H9 (cell line): ENCODE measurements at regions not wholly inside any gene's neighbourhood (a gene's known extent, or its start where the extent isn't known, plus 50 kb on each side); places are given as distances from the start of the nearest gene placed in this dataset.

ENCODE experiments used
- DNase-seq: peaks from one replicate; pipeline ENCODE4 v3.0.0-alpha.2; 2017
- H2AFZ ChIP-seq: one replicate; pipeline ENCODE4 v1.6.1; 2013; ENCODE audit warnings: mild to moderate bottlenecking, low read length, control low read depth, moderate library complexity
- H2AK5ac ChIP-seq: 2 replicates; pipeline ENCODE4 v1.6.1; 2013; ENCODE audit warnings: low read length, control low read depth, mixed read lengths; ENCODE audit not compliant: insufficient read length
- H2BK120ac ChIP-seq: one replicate; pipeline ENCODE4 v1.6.1; 2013; ENCODE audit warnings: low read depth, mild to moderate bottlenecking, low read length, control low read depth, inconsistent platforms; ENCODE audit not compliant: poor library complexity, severe bottlenecking
- H2BK12ac ChIP-seq: 2 replicates; pipeline ENCODE4 v1.6.1; 2013; ENCODE audit warnings: low read length, control low read depth, mixed read lengths, low read depth; ENCODE audit not compliant: insufficient read length
- H2BK15ac ChIP-seq: 2 replicates; pipeline ENCODE4 v1.6.1; 2013; ENCODE audit warnings: low read depth, low read length, control low read depth
- H2BK20ac ChIP-seq: one replicate; pipeline ENCODE4 v1.6.1; 2013; ENCODE audit warnings: low read depth, mild to moderate bottlenecking, low read length, control low read depth, inconsistent platforms; ENCODE audit not compliant: poor library complexity, severe bottlenecking
- H2BK5ac ChIP-seq: 2 replicates; pipeline ENCODE4 v1.6.1; 2013; ENCODE audit warnings: low read length, control low read depth, mixed read lengths; ENCODE audit not compliant: insufficient read length
- H3K14ac ChIP-seq: 2 replicates; pipeline ENCODE4 v1.6.1; 2013; ENCODE audit warnings: low read length, control low read depth; ENCODE audit not compliant: insufficient read depth
- H3K18ac ChIP-seq: 2 replicates; pipeline ENCODE4 v1.6.1; 2013; ENCODE audit warnings: low read depth, mild to moderate bottlenecking, mixed read lengths, low read length, control low read depth; ENCODE audit not compliant: insufficient read length
- H3K23ac ChIP-seq: 2 replicates; pipeline ENCODE4 v1.6.1; 2013; ENCODE audit warnings: low read length, control low read depth, mixed read lengths, low read depth; ENCODE audit not compliant: insufficient read length
- H3K23me2 ChIP-seq: 2 replicates; pipeline ENCODE4 v1.6.1; 2013; ENCODE audit warnings: low read depth, mild to moderate bottlenecking, mixed read lengths, low read length, control low read depth; ENCODE audit not compliant: insufficient read length, poor library complexity, severe bottlenecking
- H3K27ac ChIP-seq: 2 replicates; pipeline ENCODE4 v1.5.1; 2013; ENCODE audit warnings: low read length, control low read depth, mixed read lengths, low read depth; ENCODE audit not compliant: insufficient read length
- H3K27me3 ChIP-seq: 2 replicates; pipeline ENCODE4 v1.6.1; 2013; ENCODE audit warnings: low read length, control low read depth, inconsistent platforms; ENCODE audit not compliant: insufficient read depth
- H3K4ac ChIP-seq: 2 replicates; pipeline ENCODE4 v1.6.1; 2013; ENCODE audit warnings: low read depth, mild to moderate bottlenecking, control low read depth, inconsistent platforms, low read length, moderate library complexity
- H3K4me1 ChIP-seq: 2 replicates; pipeline ENCODE4 v1.6.1; 2013; ENCODE audit warnings: low read length, control low read depth, inconsistent platforms; ENCODE audit not compliant: insufficient read depth
- H3K4me2 ChIP-seq: 2 replicates; pipeline ENCODE4 v1.6.1; 2013; ENCODE audit warnings: low read length, control low read depth, mixed read lengths; ENCODE audit not compliant: insufficient read length, insufficient read depth
- H3K56ac ChIP-seq: 2 replicates; pipeline ENCODE4 v1.6.1; 2013; ENCODE audit warnings: low read depth, mild to moderate bottlenecking, mixed read lengths, low read length, control low read depth; ENCODE audit not compliant: insufficient read length
- H3K79me1 ChIP-seq: 2 replicates; pipeline ENCODE4 v1.6.1; 2013; ENCODE audit warnings: low read depth, mild to moderate bottlenecking, moderate library complexity, low read length, control low read depth, inconsistent platforms; ENCODE audit not compliant: insufficient read depth, poor library complexity, severe bottlenecking
- H3K79me2 ChIP-seq: 2 replicates; pipeline ENCODE4 v1.6.1; 2013; ENCODE audit warnings: low read length, control low read depth, inconsistent platforms; ENCODE audit not compliant: insufficient read depth
- H3K9ac ChIP-seq: 2 replicates; pipeline ENCODE4 v1.6.1; 2013; ENCODE audit warnings: low read length, control low read depth, mixed read lengths; ENCODE audit not compliant: insufficient read length; ENCODE audit errors: extremely low read depth
- H3K9me3 ChIP-seq: one replicate; pipeline ENCODE4 v1.6.1; 2013; ENCODE audit warnings: low read depth, low read length, inconsistent platforms; ENCODE audit not compliant: control insufficient read depth
- H3T11ph ChIP-seq: one replicate; pipeline ENCODE4 v1.6.1; 2013; ENCODE audit warnings: mild to moderate bottlenecking, low read length, control low read depth, inconsistent platforms
- H4K20me1 ChIP-seq: one replicate; pipeline ENCODE4 v1.6.1; 2013; ENCODE audit not compliant: control insufficient read depth, insufficient read length, insufficient read depth
- H4K5ac ChIP-seq: 2 replicates; pipeline ENCODE4 v1.6.1; 2013; ENCODE audit warnings: low read depth, mild to moderate bottlenecking, mixed read lengths, low read length, control low read depth; ENCODE audit not compliant: insufficient read length
- H4K8ac ChIP-seq: replicated peaks from 2 replicates; pipeline ENCODE4 v1.6.1; 2013; ENCODE audit warnings: low read length, control low read depth, mixed read lengths, low read depth; ENCODE audit not compliant: insufficient read length
- H4K91ac ChIP-seq: 2 replicates; pipeline ENCODE4 v1.6.1; 2013; ENCODE audit warnings: low read depth, mild to moderate bottlenecking, moderate library complexity, mixed read lengths, low read length, control low read depth; ENCODE audit not compliant: insufficient read length
- H3K27ac Mint-ChIP-seq, 3 experiments: 2 replicates in 2 of 3; 3 replicates in 1 of 3; pipeline ENCODE4 v1.8.0; 2020 to 2021; ENCODE audit warnings: mixed read lengths in 3 of 3, mild to moderate bottlenecking in 1 of 3, moderate library complexity in 1 of 3
- H3K27me3 Mint-ChIP-seq: 2 replicates; pipeline ENCODE4 v1.8.0; 2021; ENCODE audit warnings: low read depth, mild to moderate bottlenecking, moderate library complexity, mixed read lengths
- H3K36me3 Mint-ChIP-seq, 3 experiments: 2 replicates in 2 of 3; 3 replicates in 1 of 3; pipeline ENCODE4 v1.8.0; 2020 to 2021; ENCODE audit warnings: low read depth in 3 of 3, mixed read lengths in 3 of 3; ENCODE audit not compliant: insufficient read depth in 1 of 3
- H3K4me1 Mint-ChIP-seq, 2 experiments: 2 replicates each; pipeline ENCODE4 v1.8.0; 2020; ENCODE audit warnings: mixed read lengths in 2 of 2
- H3K4me3 Mint-ChIP-seq, 2 experiments: 2 replicates in 1 of 2; 3 replicates in 1 of 2; pipeline ENCODE4 v1.8.0; 2020 to 2021; ENCODE audit warnings: mild to moderate bottlenecking in 2 of 2, mixed read lengths in 2 of 2, moderate library complexity in 1 of 2
- H3K9me3 Mint-ChIP-seq, 2 experiments: 2 replicates in 1 of 2; 3 replicates in 1 of 2; pipeline ENCODE4 v1.8.0; 2020; ENCODE audit warnings: mild to moderate bottlenecking in 2 of 2, mixed read lengths in 2 of 2, moderate library complexity in 1 of 2
- WGBS: extraction: QIAGEN DNeasy Blood & Tissue Kit; methylation state at CpG from one replicate; pipeline ENCODE4 v1.1.7; 2013; ENCODE audit warnings: missing lambda C conversion rate, low lambda C conversion rate, mixed read lengths; ENCODE audit not compliant: insufficient read length; ENCODE audit errors: extremely low coverage; 5-methylcytosine and 5-hydroxymethylcytosine counted together
- TF ChIP-seq, protein P1 (sequence below): fragments of 200-600 bp; sonication (generic); conservative IDR thresholded peaks from 3 replicates; pipeline ENCODE4 v1.8.0; 2021; ENCODE audit warnings: antibody characterized with exemption, mild to moderate bottlenecking

DNA sequence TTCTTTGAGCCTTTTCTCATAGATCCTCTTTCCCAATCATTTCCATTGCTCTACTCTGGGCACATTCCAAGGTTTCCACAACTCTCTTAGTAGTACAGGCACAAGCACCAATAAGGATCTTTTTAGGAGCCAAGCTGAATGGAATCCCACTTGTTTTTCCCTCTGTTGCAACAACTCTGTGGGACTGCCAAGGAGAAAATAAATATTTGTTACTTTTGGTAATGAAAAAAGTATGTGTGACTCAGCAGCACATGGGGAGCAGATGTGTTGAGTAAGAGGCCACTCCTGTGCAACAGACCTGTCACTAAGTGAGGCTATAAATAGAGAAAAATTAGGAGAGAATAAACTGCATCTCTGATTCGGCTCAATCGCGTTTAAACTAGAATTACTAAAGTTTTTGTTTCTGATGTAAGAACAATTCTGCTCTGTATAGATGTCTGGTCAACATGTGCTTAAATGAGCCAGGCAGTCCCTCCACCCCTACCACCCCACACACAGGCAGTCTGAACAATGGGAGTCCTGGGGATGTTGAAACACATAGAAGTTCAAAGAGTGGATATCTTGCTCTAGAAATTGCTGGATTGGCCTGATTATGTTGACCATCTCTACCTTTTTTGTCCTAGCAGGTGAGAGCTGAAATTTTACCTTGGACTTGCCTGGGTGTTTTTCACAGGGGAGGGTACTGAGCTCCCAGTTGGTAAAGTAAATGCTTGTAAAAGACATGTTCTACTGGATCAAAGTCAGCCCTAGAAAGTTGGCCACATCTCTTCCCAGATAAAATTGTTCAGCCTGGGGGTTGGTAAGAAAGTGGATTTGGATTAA, 244.3 kb upstream of the NOVA1 start:
- WGBS = no CpG with 5 or more reads among the region's 3 CpGs
- H4K91ac ChIP-seq = no peak overlapping the region
- H3K79me2 ChIP-seq = no peaks in the 10 kb centered on the region
- no peak overlapping the region for H3K23ac ChIP-seq
- H3K27ac ChIP-seq = no peak overlapping the region
- H3K9ac ChIP-seq = no peak overlapping the region
- H3K4me2 ChIP-seq = no peak overlapping the region
- TF ChIP-seq, protein P1, sequence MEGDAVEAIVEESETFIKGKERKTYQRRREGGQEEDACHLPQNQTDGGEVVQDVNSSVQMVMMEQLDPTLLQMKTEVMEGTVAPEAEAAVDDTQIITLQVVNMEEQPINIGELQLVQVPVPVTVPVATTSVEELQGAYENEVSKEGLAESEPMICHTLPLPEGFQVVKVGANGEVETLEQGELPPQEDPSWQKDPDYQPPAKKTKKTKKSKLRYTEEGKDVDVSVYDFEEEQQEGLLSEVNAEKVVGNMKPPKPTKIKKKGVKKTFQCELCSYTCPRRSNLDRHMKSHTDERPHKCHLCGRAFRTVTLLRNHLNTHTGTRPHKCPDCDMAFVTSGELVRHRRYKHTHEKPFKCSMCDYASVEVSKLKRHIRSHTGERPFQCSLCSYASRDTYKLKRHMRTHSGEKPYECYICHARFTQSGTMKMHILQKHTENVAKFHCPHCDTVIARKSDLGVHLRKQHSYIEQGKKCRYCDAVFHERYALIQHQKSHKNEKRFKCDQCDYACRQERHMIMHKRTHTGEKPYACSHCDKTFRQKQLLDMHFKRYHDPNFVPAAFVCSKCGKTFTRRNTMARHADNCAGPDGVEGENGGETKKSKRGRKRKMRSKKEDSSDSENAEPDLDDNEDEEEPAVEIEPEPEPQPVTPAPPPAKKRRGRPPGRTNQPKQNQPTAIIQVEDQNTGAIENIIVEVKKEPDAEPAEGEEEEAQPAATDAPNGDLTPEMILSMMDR = no peak
- no peaks in the 10 kb centered on the region for H3K36me3 Mint-ChIP-seq
- no peak for DNase-seq
- H3K4me3 Mint-ChIP-seq = no peak overlapping the region
- no peak overlapping the region for H3K27ac Mint-ChIP-seq
- H2AFZ ChIP-seq = no peak overlapping the region
- no peak overlapping the region for H3K18ac ChIP-seq
- H3K4me1 ChIP-seq = no peaks in the 10 kb centered on the region
- no peak overlapping the region for H2BK120ac ChIP-seq
- H3T11ph ChIP-seq = no peak overlapping the region
- H3K4ac ChIP-seq = no peak overlapping the region
- no peaks in the 10 kb centered on the region for H3K79me1 ChIP-seq
- no peaks in the 10 kb centered on the region for H3K27me3 ChIP-seq
- peaks cover 2 to 6% of the 10 kb centered on the region in 2 experiments; a peak in 1 of 4 replicates for H3K4me1 Mint-ChIP-seq
- no peak overlapping the region for H4K5ac ChIP-seq
- H2BK15ac ChIP-seq = no peak overlapping the region
- no peaks in the 10 kb centered on the region for H3K9me3 Mint-ChIP-seq
- H3K56ac ChIP-seq = no peak overlapping the region
- H3K23me2 ChIP-seq = no peaks in the 10 kb centered on the region
- no peaks in the 10 kb centered on the region for H3K9me3 ChIP-seq
- H4K8ac ChIP-seq = no peak overlapping the region
- no peaks in the 10 kb centered on the region for H4K20me1 ChIP-seq
- no peak overlapping the region for H3K14ac ChIP-seq
- no peak overlapping the region for H2BK12ac ChIP-seq
- no peak overlapping the region for H2BK5ac ChIP-seq
- no peaks in the 10 kb centered on the region for H3K27me3 Mint-ChIP-seq
- no peak overlapping the region for H2AK5ac ChIP-seq
- no peak overlapping the region for H2BK20ac ChIP-seq
